ENCODE measurements at regions not wholly inside any gene's neighbourhood (a gene's known extent, or its start where the extent isn't known, plus 50 kb on each side); places are given as distances from the start of the nearest gene placed in this dataset.

DNA sequence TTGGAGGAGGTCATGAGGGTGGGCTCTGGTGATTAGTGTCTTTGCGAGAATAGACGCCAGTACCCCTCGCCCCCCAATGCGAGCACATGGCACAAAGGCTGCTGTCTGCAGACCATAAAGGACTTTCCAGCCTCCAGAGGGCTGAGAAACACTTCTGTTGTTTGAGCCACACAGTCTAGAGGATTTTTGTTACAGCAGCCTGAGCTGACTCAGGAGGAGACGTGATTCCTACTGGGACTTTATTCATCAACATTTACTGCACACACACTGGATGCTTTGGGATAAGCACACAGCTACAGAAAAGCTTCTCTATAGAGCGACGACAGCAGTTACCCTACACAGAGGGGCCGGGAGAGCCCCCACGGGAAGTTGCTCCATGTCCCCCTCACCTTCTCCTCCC lies 345.0 kb downstream of the CTTN start:
- TF ChIP-seq, protein P1, sequence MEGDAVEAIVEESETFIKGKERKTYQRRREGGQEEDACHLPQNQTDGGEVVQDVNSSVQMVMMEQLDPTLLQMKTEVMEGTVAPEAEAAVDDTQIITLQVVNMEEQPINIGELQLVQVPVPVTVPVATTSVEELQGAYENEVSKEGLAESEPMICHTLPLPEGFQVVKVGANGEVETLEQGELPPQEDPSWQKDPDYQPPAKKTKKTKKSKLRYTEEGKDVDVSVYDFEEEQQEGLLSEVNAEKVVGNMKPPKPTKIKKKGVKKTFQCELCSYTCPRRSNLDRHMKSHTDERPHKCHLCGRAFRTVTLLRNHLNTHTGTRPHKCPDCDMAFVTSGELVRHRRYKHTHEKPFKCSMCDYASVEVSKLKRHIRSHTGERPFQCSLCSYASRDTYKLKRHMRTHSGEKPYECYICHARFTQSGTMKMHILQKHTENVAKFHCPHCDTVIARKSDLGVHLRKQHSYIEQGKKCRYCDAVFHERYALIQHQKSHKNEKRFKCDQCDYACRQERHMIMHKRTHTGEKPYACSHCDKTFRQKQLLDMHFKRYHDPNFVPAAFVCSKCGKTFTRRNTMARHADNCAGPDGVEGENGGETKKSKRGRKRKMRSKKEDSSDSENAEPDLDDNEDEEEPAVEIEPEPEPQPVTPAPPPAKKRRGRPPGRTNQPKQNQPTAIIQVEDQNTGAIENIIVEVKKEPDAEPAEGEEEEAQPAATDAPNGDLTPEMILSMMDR (IDR thresholded peaks at IDR 0.05) = no peak
- TF ChIP-seq POLR2A (IDR thresholded peaks at IDR 0.05) = no peak

Data from ovary (tissue), 3 donors.